ENCODE measurements at regions not wholly inside any gene's neighbourhood (a gene's known extent, or its start where the extent isn't known, plus 50 kb on each side); places are given as distances from the start of the nearest gene placed in this dataset.
"Not testable (repeated sequence)": the region's sequence is repeated elsewhere in the genome, so short reads cannot be mapped to it uniquely, and the experiment has no call there.

GRCh38 chr1:198959676-198960075 is 320.8 kb downstream of the PTPRC start:
- H3K4me1 ChIP-seq (ENCODE audit: insufficient read depth, low read length): no peaks in the 10 kb centered on the region
- no peak overlapping the region for H3K27ac ChIP-seq (ENCODE audit: extremely low read length, insufficient read depth, low read length)
- H3K79me2 ChIP-seq (ENCODE audit: insufficient read depth, low read length): no peaks in the 10 kb centered on the region
- H3K27me3 ChIP-seq (ENCODE audit: control insufficient read depth in 1 of 2, insufficient read depth in 2 of 2, low read length in 2 of 2): no peaks in the 10 kb centered on the region
- 0% methylated on average over 2 of the region's 2 CpGs for WGBS (ENCODE audit: low lambda C conversion rate)
- intact Hi-C loops (cut with micrococcal nuclease; ENCODE audit: unreplicated experiment) (no loop called here), in situ Hi-C loops (cut with HindIII; ENCODE audit: extremely low pct_ligation_motif_present, low pct_unique_long_range_greater_than_20kb) (no loop called here)
- no peak for TF ChIP-seq GFI1 (CRISPR knock-in tag; IDR thresholded peaks at IDR 0.05; ENCODE audit: borderline replicate concordance)
- no peak for TF ChIP-seq ZBTB42 (CRISPR knock-in tag; IDR thresholded peaks at IDR 0.05)
- H3K36me3 ChIP-seq (replicated peaks in 1 of 2; ENCODE audit: control insufficient read depth in 1 of 2, insufficient read depth in 2 of 2, low read length in 2 of 2): no peaks in the 10 kb centered on the region
- POLR2A ChIA-PET: no interaction called here
- DNase-seq (ENCODE audit: low spot score) (no peak), ATAC-seq (no peak), FAIRE-seq (no peak)
- BruUV-seq (replicated peaks): no TSS peak
- no peaks in the 10 kb centered on the region for H4K20me1 ChIP-seq (ENCODE audit: insufficient read depth, low read length)
- peaks cover 9% of the 10 kb centered on the region; the same call in 1 of the 2 replicates for H3K9me3 ChIP-seq (ENCODE audit: low read length)
- CTCF ChIA-PET (ENCODE audit: low intra/inter-chr PET ratio, low total read pairs): no interaction called here
- no peak overlapping the region for H3K4me2 ChIP-seq (ENCODE audit: low read depth, low read length)
- no peak overlapping the region for H2AFZ ChIP-seq (ENCODE audit: low read length)
- no peak overlapping the region for H3K9ac ChIP-seq (ENCODE audit: insufficient read depth, low read depth, low read length)
- no peak overlapping the region for H3K4me3 ChIP-seq (replicated peaks in 1 of 3; ENCODE audit: insufficient read depth in 1 of 3, low read depth in 2 of 3, low read length in 3 of 3)

GRCh38 chr1:198963796-198964195 is 325.0 kb downstream of the PTPRC start:
- BruUV-seq (replicated peaks); H3K9ac ChIP-seq (ENCODE audit: insufficient read depth, low read depth, low read length); H3K27me3 ChIP-seq (ENCODE audit: control insufficient read depth in 1 of 2, insufficient read depth in 2 of 2, low read length in 2 of 2); DNase-seq (ENCODE audit: low spot score); H4K20me1 ChIP-seq (ENCODE audit: insufficient read depth, low read length); H3K79me2 ChIP-seq (ENCODE audit: insufficient read depth, low read length); POLR2A ChIA-PET; H3K36me3 ChIP-seq (replicated peaks in 1 of 2; ENCODE audit: control insufficient read depth in 1 of 2, insufficient read depth in 2 of 2, low read length in 2 of 2); in situ Hi-C loops (cut with HindIII; ENCODE audit: extremely low pct_ligation_motif_present, low pct_unique_long_range_greater_than_20kb); intact Hi-C loops (cut with micrococcal nuclease; ENCODE audit: unreplicated experiment); FAIRE-seq; H3K4me1 ChIP-seq (ENCODE audit: insufficient read depth, low read length); H3K27ac ChIP-seq (ENCODE audit: extremely low read length, insufficient read depth, low read length); H2AFZ ChIP-seq (ENCODE audit: low read length); CTCF ChIA-PET (ENCODE audit: low intra/inter-chr PET ratio, low total read pairs); H3K9me3 ChIP-seq (ENCODE audit: low read length); H3K4me3 ChIP-seq (replicated peaks in 1 of 3; ENCODE audit: insufficient read depth in 1 of 3, low read depth in 2 of 3, low read length in 3 of 3); ATAC-seq; H3K4me2 ChIP-seq (ENCODE audit: low read depth, low read length): not testable (repeated sequence)

DNA sequence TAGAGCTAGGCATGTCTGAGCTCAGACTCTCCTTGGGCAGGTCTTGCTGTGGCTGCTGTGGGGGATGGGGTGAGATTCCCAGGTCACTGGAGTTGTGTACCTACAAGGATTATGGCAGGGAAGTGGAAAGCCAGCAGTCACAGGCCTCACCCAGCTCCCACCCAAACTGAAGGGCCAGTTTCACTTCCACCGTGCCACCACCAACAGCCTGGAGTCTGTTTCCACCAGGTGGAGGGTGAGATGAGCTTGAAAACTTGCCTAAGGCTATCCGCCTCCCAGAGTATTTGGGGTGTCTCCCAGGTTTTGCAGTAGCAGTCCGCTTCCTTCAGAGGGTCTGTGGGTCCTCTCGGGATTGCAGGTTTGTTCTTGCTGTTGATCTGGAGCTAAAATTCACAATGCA is 327.7 kb downstream of the PTPRC start:
- ChIA-PET CTCF (ENCODE audit: low intra/inter-chr PET ratio, low total read pairs) (no interaction called here), POLR2A (no interaction called here)
- no peak for TF ChIP-seq SNAPC4 (CRISPR knock-in tag; IDR thresholded peaks at IDR 0.05)
- TF ChIP-seq, protein P1, sequence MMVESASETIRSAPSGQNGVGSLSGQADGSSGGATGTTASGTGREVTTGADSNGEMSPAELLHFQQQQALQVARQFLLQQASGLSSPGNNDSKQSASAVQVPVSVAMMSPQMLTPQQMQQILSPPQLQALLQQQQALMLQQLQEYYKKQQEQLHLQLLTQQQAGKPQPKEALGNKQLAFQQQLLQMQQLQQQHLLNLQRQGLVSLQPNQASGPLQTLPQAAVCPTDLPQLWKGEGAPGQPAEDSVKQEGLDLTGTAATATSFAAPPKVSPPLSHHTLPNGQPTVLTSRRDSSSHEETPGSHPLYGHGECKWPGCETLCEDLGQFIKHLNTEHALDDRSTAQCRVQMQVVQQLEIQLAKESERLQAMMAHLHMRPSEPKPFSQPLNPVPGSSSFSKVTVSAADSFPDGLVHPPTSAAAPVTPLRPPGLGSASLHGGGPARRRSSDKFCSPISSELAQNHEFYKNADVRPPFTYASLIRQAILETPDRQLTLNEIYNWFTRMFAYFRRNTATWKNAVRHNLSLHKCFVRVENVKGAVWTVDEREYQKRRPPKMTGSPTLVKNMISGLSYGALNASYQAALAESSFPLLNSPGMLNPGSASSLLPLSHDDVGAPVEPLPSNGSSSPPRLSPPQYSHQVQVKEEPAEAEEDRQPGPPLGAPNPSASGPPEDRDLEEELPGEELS (CRISPR knock-in tag; IDR thresholded peaks at IDR 0.05): no peak
- no peak for TF ChIP-seq ZNF451 (CRISPR knock-in tag; IDR thresholded peaks at IDR 0.05)
- Histone ChIP-seq H3K27me3 (ENCODE audit: control insufficient read depth in 1 of 2, insufficient read depth in 2 of 2, low read length in 2 of 2) (no peaks in the 10 kb centered on the region), H3K27ac (ENCODE audit: extremely low read length, insufficient read depth, low read length) (no peak overlapping the region), H3K9ac (ENCODE audit: insufficient read depth, low read depth, low read length) (no peak overlapping the region), H3K79me2 (ENCODE audit: insufficient read depth, low read length) (no peaks in the 10 kb centered on the region), H2AFZ (ENCODE audit: low read length) (no peak overlapping the region), H3K9me3 (ENCODE audit: low read length) (no peaks in the 10 kb centered on the region; the same call in 1 of the 2 replicates), H3K4me1 (ENCODE audit: insufficient read depth, low read length) (no peaks in the 10 kb centered on the region), H3K36me3 (replicated peaks in 1 of 2; ENCODE audit: control insufficient read depth in 1 of 2, insufficient read depth in 2 of 2, low read length in 2 of 2) (no peaks in the 10 kb centered on the region), H3K4me2 (ENCODE audit: low read depth, low read length) (no peak overlapping the region), H4K20me1 (ENCODE audit: insufficient read depth, low read length) (no peaks in the 10 kb centered on the region), H3K4me3 (replicated peaks in 1 of 3; ENCODE audit: insufficient read depth in 1 of 3, low read depth in 2 of 3, low read length in 3 of 3) (no peak overlapping the region)
- no TSS peak for BruUV-seq (replicated peaks)
- intact Hi-C loops (cut with micrococcal nuclease; ENCODE audit: unreplicated experiment) (no loop called here), in situ Hi-C loops (cut with HindIII; ENCODE audit: extremely low pct_ligation_motif_present, low pct_unique_long_range_greater_than_20kb) (no loop called here)
- DNase-seq (ENCODE audit: low spot score) (no peak), ATAC-seq (no peak), FAIRE-seq (no peak)
- WGBS (ENCODE audit: low lambda C conversion rate): no CpG with 5 or more reads among the region's 4 CpGs
